ENCODE measurements at regions not wholly inside any gene's neighbourhood (a gene's known extent, or its start where the extent isn't known, plus 50 kb on each side); places are given as distances from the start of the nearest gene placed in this dataset.

DNA sequence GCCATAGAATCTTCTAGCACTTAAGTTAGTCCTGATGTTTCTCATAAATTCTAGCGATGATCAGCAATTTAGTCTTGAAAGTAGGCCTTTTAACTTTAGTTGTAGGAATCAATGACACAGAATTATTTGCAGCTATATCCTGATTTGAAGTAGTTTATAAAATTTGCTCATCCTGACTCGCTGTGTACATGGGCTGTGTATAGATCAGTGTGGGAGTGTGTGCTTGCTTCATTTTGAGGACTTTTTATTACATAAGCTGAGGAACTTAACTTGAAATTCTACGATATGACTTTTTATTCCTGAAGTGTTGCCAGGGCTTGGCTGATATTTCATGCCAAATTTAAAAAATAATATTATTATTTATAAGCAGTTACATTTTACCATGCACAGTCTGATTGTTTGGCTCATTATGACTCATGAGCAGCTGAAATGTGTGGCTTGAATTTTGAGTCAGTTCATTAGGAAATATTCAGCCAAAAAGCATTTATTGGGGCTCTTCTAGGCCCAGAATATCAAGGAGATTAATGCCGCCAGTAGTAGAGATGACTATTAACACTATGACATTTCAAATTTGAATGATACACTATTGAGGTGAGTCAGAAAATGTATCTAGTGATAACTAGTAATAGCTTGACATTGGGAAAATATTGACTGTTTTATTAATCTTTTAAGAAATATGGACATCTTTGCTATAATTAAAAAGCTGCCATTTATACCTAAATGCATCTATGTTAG is 128.9 kb upstream of the LIMCH1 start:
- ChIA-PET CTCF (no interaction called here), POLR2A (no interaction called here)
- H3K27ac Mint-ChIP-seq = no peak overlapping the region
- no peaks in the 10 kb centered on the region for H3K4me1 Mint-ChIP-seq
- DNase-seq = no peak
- H3K4me3 Mint-ChIP-seq = no peak overlapping the region
- no peaks in the 10 kb centered on the region for H3K36me3 Mint-ChIP-seq (ENCODE audit: low read depth)
- no peaks in the 10 kb centered on the region for H3K9me3 Mint-ChIP-seq
- no peaks in the 10 kb centered on the region for H3K27me3 Mint-ChIP-seq

DNA sequence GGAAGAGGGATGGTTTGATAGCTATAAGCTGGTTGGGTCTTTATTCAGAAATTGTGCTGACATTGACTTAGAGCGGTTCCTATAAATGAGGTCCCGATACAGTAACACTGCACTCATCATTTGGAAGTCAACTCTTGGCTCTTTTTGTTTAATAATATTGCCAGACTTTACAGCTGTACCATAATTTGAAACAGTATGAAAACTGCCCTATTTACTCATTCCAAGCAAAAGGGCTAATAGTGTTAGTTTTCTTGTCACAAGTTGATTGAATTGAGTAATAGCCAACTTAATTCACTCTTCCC is 128.4 kb upstream of the LIMCH1 start:
- DNase-seq = no peak
- Mint-ChIP-seq H3K4me3 (no peak overlapping the region), H3K27ac (no peak overlapping the region), H3K9me3 (no peaks in the 10 kb centered on the region), H3K27me3 (no peaks in the 10 kb centered on the region), H3K4me1 (no peaks in the 10 kb centered on the region), H3K36me3 (ENCODE audit: low read depth) (no peaks in the 10 kb centered on the region)
- CTCF ChIA-PET = no interaction called here
- POLR2A ChIA-PET = no interaction called here

- H3K27me3 Mint-ChIP-seq = no peaks in the 10 kb centered on the region
- no peak overlapping the region for H3K4me3 Mint-ChIP-seq
- ChIA-PET POLR2A (no interaction called here), CTCF (no interaction called here)
- no peaks in the 10 kb centered on the region for H3K36me3 Mint-ChIP-seq (ENCODE audit: low read depth)
- H3K9me3 Mint-ChIP-seq = no peaks in the 10 kb centered on the region
- no peak for DNase-seq
- H3K27ac Mint-ChIP-seq = no peak overlapping the region
- no peaks in the 10 kb centered on the region for H3K4me1 Mint-ChIP-seq
Measured at GRCh38 chr4:41410049-41410448, 127.9 kb upstream of the LIMCH1 start.

DNA sequence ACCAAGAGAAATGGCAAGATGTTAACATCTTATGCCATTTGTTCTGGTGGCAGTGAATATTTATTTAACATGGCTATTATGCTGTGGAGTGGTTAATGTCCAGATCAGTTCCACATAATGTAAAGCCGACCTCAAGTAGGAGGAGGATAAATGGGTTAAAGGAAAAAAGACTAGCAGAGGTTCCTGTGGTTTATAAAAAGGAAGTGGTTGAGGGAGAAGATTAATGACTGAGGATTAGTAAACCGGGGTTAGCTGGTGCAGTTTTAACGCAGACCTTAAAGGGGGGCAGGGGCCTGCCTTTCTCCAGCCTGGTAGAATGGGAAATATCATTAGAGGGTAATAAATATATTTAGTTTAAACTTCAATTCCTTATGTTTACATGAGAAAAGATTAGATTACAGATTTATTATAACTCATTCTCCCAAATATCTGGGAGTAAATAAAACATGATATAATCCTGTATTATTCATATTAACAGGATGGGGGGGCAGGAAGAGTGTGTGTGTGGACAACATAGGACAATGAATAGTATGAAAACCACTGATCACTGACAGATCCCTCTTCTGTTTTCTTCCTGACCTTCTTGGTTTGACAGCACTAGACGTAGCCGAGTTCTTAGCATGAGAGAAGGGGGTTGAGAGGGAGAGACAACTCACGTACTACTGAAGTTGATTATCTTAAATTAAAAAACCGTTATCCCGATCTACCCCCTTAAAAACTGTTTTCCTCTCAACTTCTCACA is 124.1 kb upstream of the LIMCH1 start:
- H3K4me1 Mint-ChIP-seq = no peaks in the 10 kb centered on the region
- ChIA-PET CTCF (no interaction called here), POLR2A (no interaction called here)
- no peak overlapping the region for H3K4me3 Mint-ChIP-seq
- no peak overlapping the region for H3K27ac Mint-ChIP-seq
- DNase-seq = no peak
- H3K27me3 Mint-ChIP-seq = no peaks in the 10 kb centered on the region
- no peaks in the 10 kb centered on the region for H3K36me3 Mint-ChIP-seq (ENCODE audit: low read depth)
- H3K9me3 Mint-ChIP-seq = no peaks in the 10 kb centered on the region

DNA sequence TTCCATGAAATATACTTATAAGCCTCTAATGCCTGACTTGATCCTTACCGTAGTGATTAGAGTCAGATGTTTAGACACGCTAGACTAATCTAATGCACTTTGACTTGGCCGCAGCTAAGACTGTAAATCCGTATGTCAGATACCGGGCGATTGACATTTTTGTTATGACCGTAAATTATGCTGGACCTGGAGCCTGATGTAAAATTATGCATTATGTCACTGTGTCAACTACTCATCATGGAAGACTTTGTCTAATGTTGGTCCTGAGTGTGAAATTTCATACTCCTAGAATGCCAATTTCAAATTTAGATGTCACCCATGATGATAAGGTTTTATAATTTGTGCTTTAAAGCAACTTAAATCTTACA is 123.6 kb upstream of the LIMCH1 start:
- no peak for DNase-seq
- Mint-ChIP-seq H3K4me3 (no peak overlapping the region), H3K4me1 (no peaks in the 10 kb centered on the region), H3K27ac (no peak overlapping the region), H3K36me3 (ENCODE audit: low read depth) (no peaks in the 10 kb centered on the region), H3K27me3 (no peaks in the 10 kb centered on the region), H3K9me3 (no peaks in the 10 kb centered on the region)
- ChIA-PET POLR2A (no interaction called here), CTCF (no interaction called here)

DNA sequence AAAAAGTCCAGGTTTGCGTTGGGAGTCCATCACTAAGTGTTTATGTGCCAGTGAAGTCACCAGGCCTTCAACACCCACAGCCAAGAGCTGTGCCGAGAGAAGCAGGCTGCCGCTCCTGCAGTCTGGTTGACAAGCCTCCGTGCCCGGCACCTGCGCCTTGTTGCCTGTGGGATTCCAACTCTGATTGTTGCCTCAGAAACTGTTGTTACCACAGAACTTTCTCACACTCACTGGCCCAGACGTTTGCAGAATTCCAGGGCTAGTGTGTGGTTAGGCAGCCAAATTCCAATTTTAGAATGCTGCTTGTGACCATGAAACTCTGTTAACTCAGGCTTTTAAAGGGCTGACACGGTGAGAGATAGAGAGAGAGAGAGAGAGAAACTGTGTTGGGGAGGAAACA is 119.5 kb upstream of the LIMCH1 start:
- H3K36me3 Mint-ChIP-seq (ENCODE audit: low read depth) = no peaks in the 10 kb centered on the region
- peaks cover 2% of the 10 kb centered on the region for H3K9me3 Mint-ChIP-seq
- POLR2A ChIA-PET = no interaction called here
- no peak overlapping the region for H3K27ac Mint-ChIP-seq
- H3K27me3 Mint-ChIP-seq = no peaks in the 10 kb centered on the region
- CTCF ChIA-PET = no interaction called here
- no peaks in the 10 kb centered on the region for H3K4me1 Mint-ChIP-seq
- no peak overlapping the region for H3K4me3 Mint-ChIP-seq
- DNase-seq = no peak

- Mint-ChIP-seq H3K36me3 (ENCODE audit: low read depth) (no peaks in the 10 kb centered on the region), H3K9me3 (peaks cover 2% of the 10 kb centered on the region), H3K4me3 (no peak overlapping the region), H3K27ac (no peak overlapping the region), H3K27me3 (no peaks in the 10 kb centered on the region), H3K4me1 (no peaks in the 10 kb centered on the region)
- ChIA-PET CTCF (no interaction called here), POLR2A (no interaction called here)
- no peak for DNase-seq
Measured at GRCh38 chr4:41420541-41420940, 117.4 kb upstream of the LIMCH1 start.

DNA sequence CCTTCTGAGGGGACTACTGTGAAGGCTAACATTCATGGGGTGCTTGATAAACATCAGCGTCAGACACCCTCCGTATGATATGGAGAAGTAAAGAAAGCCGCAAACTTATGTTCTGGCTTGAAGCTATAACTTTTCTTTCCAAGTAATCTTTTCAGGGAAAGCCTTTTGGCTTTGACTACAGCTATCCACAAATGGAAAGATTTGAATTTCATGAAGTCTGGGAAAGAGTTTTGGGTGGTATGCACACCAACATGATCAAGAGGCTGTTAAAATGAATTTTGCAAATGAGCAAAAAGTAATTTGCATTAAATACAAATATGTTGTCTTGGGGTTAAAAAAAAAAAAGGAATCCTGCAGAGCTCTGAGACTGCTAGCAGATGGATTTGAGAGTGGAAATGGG is 114.8 kb upstream of the LIMCH1 start:
- DNase-seq = no peak
- H3K4me3 Mint-ChIP-seq = no peak overlapping the region
- H3K4me1 Mint-ChIP-seq = no peaks in the 10 kb centered on the region
- no peaks in the 10 kb centered on the region for H3K36me3 Mint-ChIP-seq (ENCODE audit: low read depth)
- ChIA-PET CTCF (no interaction called here), POLR2A (no interaction called here)
- peaks cover 2% of the 10 kb centered on the region for H3K9me3 Mint-ChIP-seq
- H3K27me3 Mint-ChIP-seq = no peaks in the 10 kb centered on the region
- no peak overlapping the region for H3K27ac Mint-ChIP-seq

- POLR2A ChIA-PET = no interaction called here
Measured at GRCh38 chr4:41424522-41424921, 113.4 kb upstream of the LIMCH1 start.

DNA sequence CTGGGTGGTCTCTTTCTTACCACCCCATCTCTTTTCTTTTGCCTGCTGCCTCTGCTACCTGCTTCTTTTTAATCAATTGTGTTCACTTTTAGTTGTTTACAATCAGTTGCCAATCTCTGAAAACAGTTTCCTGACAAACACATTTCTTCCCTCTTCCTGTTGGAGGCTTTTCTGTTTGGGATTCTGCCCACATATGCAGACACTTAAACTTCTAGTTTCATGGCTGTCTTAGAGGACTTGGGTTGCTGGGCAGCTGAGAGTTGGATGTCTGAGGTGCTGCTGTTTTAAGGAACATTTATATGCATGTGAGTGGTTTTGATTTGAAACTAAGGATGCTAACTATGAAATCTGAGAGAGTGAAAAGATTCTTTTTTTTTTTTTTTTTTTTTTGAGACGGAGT is 112.3 kb upstream of the LIMCH1 start:
- Mint-ChIP-seq H3K9me3 (peaks cover 2% of the 10 kb centered on the region), H3K4me3 (no peak overlapping the region), H3K27ac (no peak overlapping the region), H3K27me3 (no peaks in the 10 kb centered on the region), H3K36me3 (ENCODE audit: low read depth) (no peaks in the 10 kb centered on the region), H3K4me1 (no peaks in the 10 kb centered on the region)
- ChIA-PET CTCF (no interaction called here), POLR2A (no interaction called here)
- no peak for DNase-seq

More at GRCh38 chr4:41424522-41424921, 113.4 kb upstream of the LIMCH1 start:
- CTCF ChIA-PET = no interaction called here
- DNase-seq = no peak
- Mint-ChIP-seq H3K27ac (no peak overlapping the region), H3K4me3 (no peak overlapping the region), H3K9me3 (peaks cover 2% of the 10 kb centered on the region), H3K27me3 (no peaks in the 10 kb centered on the region), H3K36me3 (ENCODE audit: low read depth) (no peaks in the 10 kb centered on the region), H3K4me1 (no peaks in the 10 kb centered on the region)

DNA sequence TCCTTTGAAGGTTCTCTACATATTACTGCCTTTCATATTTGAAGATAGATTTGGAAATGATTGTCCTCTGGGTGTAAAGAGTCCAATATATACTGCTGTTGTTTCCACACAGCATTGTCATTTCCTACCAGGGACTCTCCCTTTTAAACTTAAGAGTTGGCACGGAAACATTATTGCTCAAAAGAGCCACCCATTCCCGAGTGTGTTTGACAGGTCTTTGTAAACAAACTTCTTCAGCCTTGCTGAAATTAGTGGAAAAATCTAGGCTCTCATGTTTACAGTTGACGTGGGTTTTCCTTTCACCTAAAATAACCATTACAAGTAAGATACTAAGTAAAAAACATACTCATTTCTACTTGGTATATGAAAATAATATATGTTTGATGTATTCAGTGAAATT is 111.4 kb upstream of the LIMCH1 start:
- no peak overlapping the region for H3K27ac Mint-ChIP-seq
- H3K27me3 Mint-ChIP-seq = no peaks in the 10 kb centered on the region
- no peak for DNase-seq
- CTCF ChIA-PET = no interaction called here
- H3K4me1 Mint-ChIP-seq = no peaks in the 10 kb centered on the region
- H3K36me3 Mint-ChIP-seq (ENCODE audit: low read depth) = no peaks in the 10 kb centered on the region
- H3K9me3 Mint-ChIP-seq = no peaks in the 10 kb centered on the region
- H3K4me3 Mint-ChIP-seq = no peak overlapping the region
- POLR2A ChIA-PET = no interaction called here

DNA sequence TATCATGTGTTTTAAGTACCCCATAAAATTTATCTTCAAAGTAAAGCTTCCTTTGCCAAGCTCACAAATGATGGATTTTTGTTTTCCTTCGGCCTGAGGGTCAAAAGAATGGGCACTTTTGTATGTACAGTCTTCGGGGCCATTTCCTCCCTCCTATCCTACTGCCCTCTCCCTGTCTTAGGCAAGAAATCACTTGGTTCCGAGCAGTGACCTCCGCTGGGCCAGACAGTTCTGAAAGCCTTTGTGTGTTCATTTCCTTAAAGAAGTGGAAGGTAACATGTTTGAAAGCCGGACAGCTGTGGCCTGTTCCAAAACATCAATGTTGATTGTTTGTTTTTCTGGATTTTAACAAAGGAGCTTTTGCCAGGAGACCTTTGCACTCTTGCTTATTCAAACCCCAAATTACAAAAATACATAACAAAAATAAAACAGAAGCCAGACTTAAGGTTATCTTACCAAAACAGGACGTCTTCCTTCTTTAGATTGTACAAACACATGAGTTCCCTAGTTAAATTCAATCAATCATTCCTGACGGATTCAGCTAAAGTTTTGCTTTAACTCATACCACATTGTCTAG is 110.6 kb upstream of the LIMCH1 start:
- Mint-ChIP-seq H3K4me3 (no peak overlapping the region), H3K4me1 (no peaks in the 10 kb centered on the region), H3K27me3 (no peaks in the 10 kb centered on the region), H3K27ac (no peak overlapping the region), H3K36me3 (ENCODE audit: low read depth) (no peaks in the 10 kb centered on the region), H3K9me3 (no peaks in the 10 kb centered on the region)
- DNase-seq = no peak
- ChIA-PET CTCF (no interaction called here), POLR2A (no interaction called here)

DNA sequence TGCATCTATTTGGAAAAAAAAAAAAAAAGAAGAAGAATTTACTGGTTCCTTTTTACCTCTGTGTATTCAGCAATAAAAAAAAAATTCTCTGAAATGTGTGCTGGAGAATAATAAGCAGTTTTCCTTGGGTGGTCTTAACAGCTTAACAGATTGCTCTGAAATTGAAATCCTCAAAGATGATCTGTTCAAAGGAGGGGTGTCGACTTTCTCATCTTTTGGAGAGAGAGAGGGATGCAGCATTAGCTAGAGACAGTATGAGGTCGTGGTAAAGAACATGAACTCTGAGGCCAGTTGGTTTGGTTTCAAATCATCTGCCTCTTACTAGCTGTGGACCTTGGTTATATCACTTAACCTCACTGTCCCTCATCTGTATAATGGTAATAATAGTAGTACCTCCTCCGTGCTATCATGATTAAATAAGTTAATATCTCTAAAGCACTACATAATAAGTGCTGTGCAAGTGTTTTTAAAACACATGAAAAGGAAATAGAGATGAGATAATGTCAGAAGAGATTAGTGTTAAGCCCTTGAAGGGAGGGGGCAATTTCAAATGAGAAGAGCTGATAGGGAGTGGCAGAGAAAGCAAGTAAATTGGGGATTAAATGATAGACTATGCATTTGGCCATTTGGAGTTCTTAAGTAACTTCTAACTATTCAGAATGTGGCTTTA is 109.9 kb upstream of the LIMCH1 start:
- Mint-ChIP-seq H3K36me3 (ENCODE audit: low read depth) (no peaks in the 10 kb centered on the region), H3K27ac (no peak overlapping the region), H3K9me3 (no peaks in the 10 kb centered on the region), H3K4me3 (no peak overlapping the region), H3K4me1 (no peaks in the 10 kb centered on the region), H3K27me3 (no peaks in the 10 kb centered on the region)
- POLR2A ChIA-PET = no interaction called here
- no peak for DNase-seq
- CTCF ChIA-PET = no interaction called here
